Gastroesophageal sphincter (tissue), 4 donors: ENCODE measurements at regions not wholly inside any gene's neighbourhood (a gene's known extent, or its start where the extent isn't known, plus 50 kb on each side); places are given as distances from the start of the nearest gene placed in this dataset.

Experiments used
- ATAC-seq: fragments of 150-250 bp; one replicate; pipeline ENCODE4 v1.9.1; 2016; ENCODE audit warnings: mild to moderate bottlenecking, moderate library complexity
- H3K27ac ChIP-seq, 4 donors: fragments of 200-600 bp; sonication (generic) in 3 of 4; 1 replicate in 3 of 4; 2 replicates in 1 of 4; pipeline ENCODE4 v1.5.1; 2016 to 2019
- H3K27me3 ChIP-seq: fragments of 200-600 bp; sonication (generic); one replicate; pipeline ENCODE4 v1.5.1; 2019
- H3K36me3 ChIP-seq, 2 donors: fragments of 200-600 bp; sonication (generic); one replicate each; pipeline ENCODE4 v1.5.1; 2019; ENCODE audit warnings: control low read depth in 1 of 2
- H3K4me1 ChIP-seq, 3 donors: fragments of 200-600 bp; sonication (generic); 1 replicate in 2 of 3; 2 replicates in 1 of 3; pipeline ENCODE4 v1.5.1; 2016 to 2019; ENCODE audit warnings: control low read depth in 2 of 3
- H3K4me3 ChIP-seq, 2 donors: fragments of 200-600 bp; sonication (generic); one replicate each; pipeline ENCODE4 v1.5.1; 2019; ENCODE audit warnings: mild to moderate bottlenecking in 1 of 2, moderate library complexity in 1 of 2
- H3K9me3 ChIP-seq, 3 donors: fragments of 200-600 bp; sonication (generic); one replicate each; pipeline ENCODE4 v1.5.1; 2017 to 2019; ENCODE audit warnings: control low read depth in 2 of 3
- EP300 ChIP-seq: sonication (generic); formaldehyde crosslinking; IDR thresholded peaks from one replicate; pipeline ENCODE4 v1.6.1; 2017; ENCODE audit warnings: antibody characterized with exemption, mild to moderate bottlenecking
- POLR2A ChIP-seq, 2 donors: fragments of 450-650 bp; IDR thresholded peaks; one replicate each; pipeline ENCODE4 v1.6.1; 2017; ENCODE audit warnings: antibody characterized with exemption in 2 of 2, mild to moderate bottlenecking in 2 of 2, moderate library complexity in 1 of 2
- POLR2AphosphoS5 ChIP-seq: sonication (generic); formaldehyde crosslinking; IDR thresholded peaks from one replicate; pipeline ENCODE4 v1.6.1; 2017; ENCODE audit warnings: antibody characterized with exemption
- WGBS, 2 donors: methylation state at CpG; one replicate each; pipeline ENCODE4 v1.1.5; 2018; ENCODE audit warnings: low coverage in 1 of 2; 5-methylcytosine and 5-hydroxymethylcytosine counted together
- TF ChIP-seq, protein P1 (sequence below), 4 experiments: fragments of 200-600 bp in 2 of 4; fragments of 450-650 bp in 2 of 4; sonication (generic) in 1 of 4; IDR thresholded peaks; one replicate each; pipeline ENCODE4 v1.5.1; 2017 to 2019; ENCODE audit warnings: antibody characterized with exemption in 4 of 4, mild to moderate bottlenecking in 2 of 4, moderate library complexity in 2 of 4

DNA sequence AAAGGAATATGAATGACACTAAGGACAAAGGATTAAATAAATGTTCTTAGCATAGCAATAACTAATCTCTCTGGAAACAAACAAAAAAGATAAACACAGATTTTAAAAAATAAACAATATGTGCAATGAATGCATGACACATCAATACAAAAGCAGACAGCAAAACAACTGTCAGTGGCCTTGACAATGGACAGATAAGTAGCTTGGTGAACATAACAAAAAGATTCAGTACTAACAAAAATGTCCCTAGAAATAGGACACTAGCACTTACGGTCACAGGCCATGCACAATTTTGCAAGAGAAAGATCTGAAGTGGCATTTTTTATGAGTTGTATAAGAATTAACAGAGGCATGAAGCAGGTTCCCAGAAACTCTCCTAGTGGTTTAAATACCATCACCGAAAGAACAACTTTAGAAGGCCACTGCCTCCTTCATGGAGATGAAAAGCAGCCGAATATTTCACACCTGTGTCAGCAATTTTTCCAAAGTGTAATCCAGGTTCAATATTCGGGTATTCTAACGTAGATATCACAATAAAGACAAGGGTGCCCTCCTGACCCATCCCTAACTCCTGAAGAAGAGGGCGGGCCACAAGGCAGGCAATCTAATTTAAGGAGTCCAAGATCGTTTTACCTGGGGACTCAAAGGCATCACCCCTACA is 231.3 kb upstream of the MKLN1 start:
- no peak overlapping the region for H3K27ac ChIP-seq
- no peaks in the 10 kb centered on the region for H3K27me3 ChIP-seq
- peaks cover 0 to 19% of the 10 kb centered on the region in 2 donors for H3K36me3 ChIP-seq
- peaks cover 5 to 100% (median 52%) of the 10 kb centered on the region in 3 donors for H3K4me1 ChIP-seq
- 70 to 71% methylated on average over 6 to 7 of the region's 7 CpGs for WGBS, 2 donors
- H3K4me3 ChIP-seq, result no peak overlapping the region
- TF ChIP-seq, protein P1, sequence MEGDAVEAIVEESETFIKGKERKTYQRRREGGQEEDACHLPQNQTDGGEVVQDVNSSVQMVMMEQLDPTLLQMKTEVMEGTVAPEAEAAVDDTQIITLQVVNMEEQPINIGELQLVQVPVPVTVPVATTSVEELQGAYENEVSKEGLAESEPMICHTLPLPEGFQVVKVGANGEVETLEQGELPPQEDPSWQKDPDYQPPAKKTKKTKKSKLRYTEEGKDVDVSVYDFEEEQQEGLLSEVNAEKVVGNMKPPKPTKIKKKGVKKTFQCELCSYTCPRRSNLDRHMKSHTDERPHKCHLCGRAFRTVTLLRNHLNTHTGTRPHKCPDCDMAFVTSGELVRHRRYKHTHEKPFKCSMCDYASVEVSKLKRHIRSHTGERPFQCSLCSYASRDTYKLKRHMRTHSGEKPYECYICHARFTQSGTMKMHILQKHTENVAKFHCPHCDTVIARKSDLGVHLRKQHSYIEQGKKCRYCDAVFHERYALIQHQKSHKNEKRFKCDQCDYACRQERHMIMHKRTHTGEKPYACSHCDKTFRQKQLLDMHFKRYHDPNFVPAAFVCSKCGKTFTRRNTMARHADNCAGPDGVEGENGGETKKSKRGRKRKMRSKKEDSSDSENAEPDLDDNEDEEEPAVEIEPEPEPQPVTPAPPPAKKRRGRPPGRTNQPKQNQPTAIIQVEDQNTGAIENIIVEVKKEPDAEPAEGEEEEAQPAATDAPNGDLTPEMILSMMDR (IDR thresholded peaks at IDR 0.05), result no peak
- no peak for TF ChIP-seq POLR2AphosphoS5
- TF ChIP-seq POLR2A (IDR thresholded peaks at IDR 0.05), result no peak
- no peak for TF ChIP-seq EP300
- H3K9me3 ChIP-seq, result no peaks in the 10 kb centered on the region
- ATAC-seq, result no peak

DNA sequence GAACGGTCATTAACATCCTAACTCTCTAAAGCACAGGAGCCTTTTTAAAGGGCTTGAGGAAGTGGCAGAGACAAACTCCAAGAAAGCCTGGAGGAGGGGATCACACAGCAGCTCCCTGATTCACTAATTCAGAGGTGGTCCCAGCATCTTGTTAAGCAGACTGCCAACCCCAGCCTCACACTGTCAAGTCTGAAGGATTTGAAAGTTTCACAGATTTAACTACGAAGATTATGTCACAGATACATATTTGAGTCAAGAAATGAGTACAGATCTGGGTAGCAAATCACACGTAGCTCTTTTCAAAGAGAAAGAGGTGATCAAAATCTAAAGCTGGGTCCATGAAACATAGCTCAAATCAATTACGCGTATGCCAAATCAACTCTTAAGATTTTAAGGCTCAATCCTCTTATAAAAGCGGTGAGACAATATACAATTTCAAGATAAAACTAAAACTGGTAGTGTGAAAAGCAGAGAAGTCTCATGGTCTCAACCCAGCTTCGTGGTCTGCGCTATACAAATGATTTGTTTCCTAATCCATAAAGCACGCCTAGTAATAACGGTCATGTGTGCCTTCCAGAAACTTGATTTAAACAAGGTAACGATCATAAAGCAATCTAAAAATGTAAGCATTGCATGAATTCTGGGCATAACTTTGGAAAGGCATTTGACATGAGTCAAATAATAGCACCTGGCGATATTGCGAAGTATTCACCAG is 229.9 kb upstream of the MKLN1 start:
- H3K27ac ChIP-seq, result no peak overlapping the region
- peaks cover 3 to 100% (median 43%) of the 10 kb centered on the region in 3 donors for H3K4me1 ChIP-seq
- H3K9me3 ChIP-seq, result no peaks in the 10 kb centered on the region
- H3K4me3 ChIP-seq, result no peak overlapping the region
- 69 to 84% methylated on average over 12 to 13 of the region's 13 CpGs for whole genome bisulfite sequencing, 2 donors
- no peaks in the 10 kb centered on the region for H3K27me3 ChIP-seq
- no peak for ATAC-seq
- H3K36me3 ChIP-seq, result peaks cover 0 to 25% of the 10 kb centered on the region in 2 donors
- TF ChIP-seq EP300 (no peak), POLR2A (IDR thresholded peaks at IDR 0.05) (no peak), POLR2AphosphoS5 (no peak)
- TF ChIP-seq, protein P1 (IDR thresholded peaks at IDR 0.05), result no peak

DNA sequence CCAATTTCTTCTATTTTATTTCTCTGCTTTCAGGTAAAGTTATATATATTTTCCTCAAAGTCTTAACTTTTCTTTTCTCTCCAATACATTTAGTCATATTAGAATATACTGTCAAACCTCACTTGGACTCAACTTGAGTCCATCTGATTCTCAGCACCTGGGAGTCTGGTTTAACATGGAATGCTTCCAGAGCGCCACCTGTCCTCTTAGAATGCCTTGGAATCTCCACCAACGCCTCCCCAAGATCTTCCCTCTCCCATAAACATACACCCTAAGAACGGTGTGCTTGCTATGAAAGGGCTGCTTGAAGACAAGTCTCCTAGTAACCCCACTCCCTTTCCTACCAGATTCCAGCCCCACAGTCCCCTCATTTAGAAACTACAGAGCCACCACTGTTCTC is 229.1 kb upstream of the MKLN1 start:
- H3K36me3 ChIP-seq, result peaks cover 0 to 21% of the 10 kb centered on the region in 2 donors
- no peaks in the 10 kb centered on the region for H3K9me3 ChIP-seq
- H3K27ac ChIP-seq, result peak overlapping the region in 1 of 4 donors; percentile 21
- no peak for ATAC-seq
- no peak for TF ChIP-seq POLR2AphosphoS5
- H3K4me3 ChIP-seq, result no peak overlapping the region
- H3K4me1 ChIP-seq, result peaks cover 3 to 100% (median 46%) of the 10 kb centered on the region in 3 donors
- no peaks in the 10 kb centered on the region for H3K27me3 ChIP-seq
- 63 to 67% methylated on average over 3 of the region's 3 CpGs for WGBS, 2 donors

DNA sequence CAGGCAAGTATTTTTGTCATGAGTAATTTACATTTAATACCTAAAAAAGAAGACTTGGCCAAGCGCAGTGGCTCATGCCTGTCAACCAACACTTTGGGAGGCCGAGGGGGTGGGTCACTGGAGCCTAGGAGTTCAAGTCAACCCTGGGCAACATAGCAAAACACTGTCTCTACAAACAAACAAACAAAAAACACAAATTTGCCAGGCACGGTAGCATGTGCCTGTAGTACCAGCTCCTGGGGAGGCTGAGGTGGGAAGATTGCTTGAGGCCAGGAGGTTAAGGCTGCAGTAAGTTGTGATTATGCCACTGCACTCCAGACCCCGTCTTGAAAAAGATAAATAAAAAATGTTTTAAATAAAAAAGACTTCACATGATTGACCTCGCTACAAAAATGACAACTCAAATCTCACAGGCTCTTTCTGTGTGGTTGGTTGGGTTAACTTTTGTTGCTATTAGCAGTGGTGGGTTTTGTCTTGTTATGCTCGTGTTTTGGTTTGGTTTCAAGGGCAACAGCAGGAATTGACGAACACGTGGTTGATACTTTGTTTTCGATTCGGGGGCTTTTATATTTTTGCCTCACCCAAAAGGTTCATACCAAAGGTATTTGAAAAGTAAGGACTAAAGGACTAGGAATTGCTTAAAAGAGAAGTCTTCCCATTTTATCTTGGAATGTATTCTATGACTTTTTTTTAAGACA is 227.2 kb upstream of the MKLN1 start:
- TF ChIP-seq POLR2AphosphoS5 (no peak), POLR2A (IDR thresholded peaks at IDR 0.05) (no peak), EP300 (no peak)
- TF ChIP-seq, protein P1 (IDR thresholded peaks at IDR 0.05), result no peak
- no peaks in the 10 kb centered on the region for H3K27me3 ChIP-seq
- H3K4me1 ChIP-seq, result peaks cover 3 to 100% (median 51%) of the 10 kb centered on the region in 3 donors
- 56 to 66% methylated on average over 9 to 10 of the region's 10 CpGs for WGBS, 2 donors
- no peaks in the 10 kb centered on the region for H3K9me3 ChIP-seq
- peaks cover 0 to 12% of the 10 kb centered on the region in 2 donors for H3K36me3 ChIP-seq
- no peak overlapping the region for H3K27ac ChIP-seq
- no peak overlapping the region for H3K4me3 ChIP-seq
- ATAC-seq, result no peak

DNA sequence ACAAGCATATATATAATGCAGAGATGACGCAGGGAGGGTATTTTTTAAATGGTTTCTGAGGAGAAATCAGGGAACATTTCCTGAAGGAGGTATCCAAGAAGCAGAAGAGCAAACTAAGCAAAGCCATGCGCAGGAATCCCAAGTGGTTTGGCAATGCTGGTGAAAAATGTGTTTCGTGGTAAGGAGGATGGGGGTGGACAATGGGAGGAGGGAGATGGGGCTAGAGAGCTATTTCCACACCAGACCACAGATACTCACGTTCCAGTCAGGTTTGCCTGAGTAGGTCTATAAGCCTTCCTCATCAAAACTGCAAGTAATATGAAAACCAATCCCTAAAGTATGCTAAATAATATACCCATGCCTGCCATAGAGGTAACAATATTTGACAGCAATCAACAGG is 223.7 kb upstream of the MKLN1 start:
- peaks cover 3 to 72% (median 31%) of the 10 kb centered on the region in 3 donors for H3K4me1 ChIP-seq
- H3K27ac ChIP-seq, result peak overlapping the region in 3 of 4 donors; percentile 41 to 99 (median 95)
- H3K4me3 ChIP-seq, result peak overlapping the region in 1 of 2 donors; percentile 72
- TF ChIP-seq EP300, result no peak
- TF ChIP-seq, protein P1 (IDR thresholded peaks at IDR 0.05), result no peak
- no peaks in the 10 kb centered on the region for H3K27me3 ChIP-seq
- peaks cover 0 to 11% of the 10 kb centered on the region in 2 donors for H3K36me3 ChIP-seq
- 42 to 56% methylated on average over 3 to 4 of the region's 4 CpGs for WGBS, 2 donors
- H3K9me3 ChIP-seq, result no peaks in the 10 kb centered on the region
- ATAC-seq, result no peak
